ENCODE measurements at regions not wholly inside any gene's neighbourhood (a gene's known extent, or its start where the extent isn't known, plus 50 kb on each side); places are given as distances from the start of the nearest gene placed in this dataset.

GRCh38 chr15:93348711-93349545 lies 259.9 kb upstream of the RGMA start:
- TF ChIP-seq CTCF (IDR thresholded peaks at IDR 0.05) (no peak), POLR2A (IDR thresholded peaks at IDR 0.05) (no peak)

Data from tibial nerve (tissue), 3 donors.